CD4-positive, alpha-beta T cell treated with Interleukin-15 for 1 hour (primary cell): ENCODE measurements at regions not wholly inside any gene's neighbourhood (a gene's known extent, or its start where the extent isn't known, plus 50 kb on each side); places are given as distances from the start of the nearest gene placed in this dataset.

Experiments
- DNase-seq: peaks from one replicate; pipeline ENCODE4 v3.0.0-alpha.2; 2020

- no peak for DNase-seq
Measured at GRCh38 chr6:140602431-140603248, 1228.2 kb upstream of the CITED2 start.

- no peak for DNase-seq
Measured at GRCh38 chr6:140601021-140601808, 1226.8 kb upstream of the CITED2 start.

- DNase-seq = no peak
Measured at GRCh38 chr6:140599916-140600315, 1225.5 kb upstream of the CITED2 start.

DNA sequence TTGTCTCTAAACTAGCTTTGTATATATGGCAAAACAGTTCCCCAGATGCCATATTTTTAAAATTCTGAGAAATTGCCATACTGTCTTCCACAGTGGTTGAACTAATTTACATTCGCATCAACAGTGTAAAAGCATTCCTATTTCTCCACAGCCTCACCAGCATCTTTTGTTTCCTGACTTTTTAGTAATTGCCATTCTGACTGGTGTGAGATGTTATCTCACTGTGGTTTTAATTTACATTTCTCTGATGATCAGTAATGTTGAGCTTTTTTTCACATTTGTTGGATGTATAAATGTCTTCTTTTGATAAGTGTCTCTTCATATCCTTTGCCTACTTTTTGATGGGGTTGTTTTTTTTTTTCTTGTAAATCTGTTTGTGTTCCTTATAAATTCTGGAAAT, 1222.7 kb upstream of the CITED2 start:
- DNase-seq = no peak

GRCh38 chr6:140594806-140595128, 1220.3 kb upstream of the CITED2 start:
- no peak for DNase-seq

GRCh38 chr6:140592877-140593276, 1218.4 kb upstream of the CITED2 start:
- no peak for DNase-seq

DNA sequence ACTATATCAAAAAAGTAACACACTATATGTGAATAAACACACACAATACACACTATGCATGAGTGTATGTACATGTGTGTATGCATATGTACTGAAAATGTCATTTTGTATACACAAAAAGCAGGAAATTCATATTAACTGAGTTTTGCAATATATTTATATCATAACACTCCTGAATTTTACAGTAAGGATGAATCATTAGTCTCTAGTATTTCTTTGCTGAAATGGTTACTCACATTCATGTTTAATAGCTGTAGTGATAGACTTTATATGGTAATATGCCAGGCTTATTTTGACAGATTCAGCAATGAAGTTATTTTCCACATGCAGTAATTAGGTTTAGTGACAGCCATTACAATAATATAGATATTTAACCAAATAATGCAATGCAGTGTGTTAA, 1216.2 kb upstream of the CITED2 start:
- DNase-seq = no peak

GRCh38 chr6:140586426-140587061, 1212.1 kb upstream of the CITED2 start:
- DNase-seq = no peak

DNA sequence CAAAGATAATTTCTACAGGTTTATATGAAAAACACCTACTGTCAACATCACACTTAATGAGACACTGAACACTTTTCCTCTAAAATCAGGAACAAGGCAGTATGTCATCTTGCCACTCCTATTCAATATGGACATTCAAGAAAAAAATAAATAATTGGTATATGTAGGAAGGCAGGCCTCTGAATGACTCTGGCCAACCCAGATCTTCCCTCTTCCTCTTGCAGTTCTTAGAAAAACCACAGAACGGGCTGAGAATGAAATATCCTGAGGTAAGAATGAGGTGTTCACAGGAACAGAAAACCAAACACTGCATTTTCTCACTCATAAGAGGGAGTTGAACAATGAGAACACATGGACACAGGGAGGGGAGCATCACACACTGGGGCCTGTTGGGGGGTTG, 1207.2 kb upstream of the CITED2 start:
- DNase-seq = no peak

GRCh38 chr6:140579918-140580317, 1205.5 kb upstream of the CITED2 start:
- no peak for DNase-seq

DNA sequence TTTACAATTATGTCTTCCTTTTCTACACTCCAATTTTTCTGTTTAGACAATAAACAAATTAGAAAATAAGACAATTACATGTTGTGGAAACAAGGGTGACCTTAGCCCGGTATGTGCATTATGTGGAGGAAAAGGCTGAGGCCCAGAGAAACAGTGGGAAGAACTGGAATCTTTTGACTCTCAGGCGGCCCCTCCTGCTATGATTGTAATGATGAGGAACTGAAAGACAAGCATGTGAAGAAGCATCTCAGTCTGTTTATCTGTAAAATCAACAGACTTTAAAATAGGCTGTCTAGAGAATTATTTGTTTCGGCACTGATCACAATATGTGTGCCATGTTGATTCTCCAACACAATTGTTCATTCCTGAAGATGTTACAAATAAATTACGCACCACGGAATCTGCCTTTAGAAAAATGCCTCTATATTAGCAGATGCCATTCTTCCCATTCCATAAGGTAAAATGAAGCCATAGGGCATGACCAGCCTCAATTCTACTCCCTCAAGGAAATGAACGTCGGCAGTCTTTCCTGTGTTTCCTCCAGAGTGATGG, 1201.6 kb upstream of the CITED2 start:
- DNase-seq = no peak

GRCh38 chr6:140572867-140573266, 1198.4 kb upstream of the CITED2 start:
- no peak for DNase-seq

- no peak for DNase-seq
Measured at GRCh38 chr6:140572129-140572528, 1197.7 kb upstream of the CITED2 start.

GRCh38 chr6:140571145-140571544, 1196.7 kb upstream of the CITED2 start:
- no peak for DNase-seq

GRCh38 chr6:140567466-140567865, 1193.0 kb upstream of the CITED2 start:
- DNase-seq = no peak

GRCh38 chr6:140566781-140567277, 1192.4 kb upstream of the CITED2 start:
- no peak for DNase-seq

GRCh38 chr6:140563728-140564127, 1189.3 kb upstream of the CITED2 start:
- no peak for DNase-seq

DNA sequence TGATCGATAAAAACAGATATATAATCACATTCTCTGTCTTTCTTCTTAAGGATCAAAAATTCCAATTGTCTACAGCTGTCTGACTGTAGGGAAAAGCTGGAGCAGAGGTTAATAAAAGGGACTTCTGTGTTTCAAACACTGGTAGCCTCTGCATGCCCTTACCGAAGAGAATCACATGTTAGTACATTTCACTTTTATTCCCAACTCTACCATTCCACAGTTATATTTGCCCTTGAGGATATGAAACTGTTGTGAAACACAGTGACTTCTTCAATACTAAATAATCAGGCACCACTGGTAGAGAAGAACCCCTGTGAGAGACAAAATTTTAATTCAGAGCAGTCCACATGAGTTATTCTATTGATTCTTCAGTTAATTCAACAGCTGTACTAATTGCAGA, 1187.3 kb upstream of the CITED2 start:
- DNase-seq = no peak

GRCh38 chr6:140560671-140561070, 1186.2 kb upstream of the CITED2 start:
- DNase-seq = no peak

DNA sequence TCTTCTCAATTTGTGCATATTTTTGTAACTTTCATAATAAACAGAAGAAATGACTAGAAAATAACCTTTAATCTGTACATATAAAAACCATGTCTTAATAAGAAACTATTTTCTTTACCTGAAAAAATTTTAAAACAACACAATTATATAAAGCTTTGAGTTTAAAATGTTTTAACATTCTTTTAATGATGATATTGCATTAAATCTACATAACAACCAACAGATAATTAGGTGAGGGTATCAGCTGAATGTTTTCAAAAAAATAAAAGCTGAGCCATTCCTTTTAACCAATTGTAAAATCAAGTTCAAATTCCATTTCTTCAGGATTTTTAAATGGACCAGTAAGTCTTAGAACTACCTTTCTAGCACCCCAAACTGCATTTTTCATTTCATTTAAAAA, 1185.0 kb upstream of the CITED2 start:
- DNase-seq = no peak

DNA sequence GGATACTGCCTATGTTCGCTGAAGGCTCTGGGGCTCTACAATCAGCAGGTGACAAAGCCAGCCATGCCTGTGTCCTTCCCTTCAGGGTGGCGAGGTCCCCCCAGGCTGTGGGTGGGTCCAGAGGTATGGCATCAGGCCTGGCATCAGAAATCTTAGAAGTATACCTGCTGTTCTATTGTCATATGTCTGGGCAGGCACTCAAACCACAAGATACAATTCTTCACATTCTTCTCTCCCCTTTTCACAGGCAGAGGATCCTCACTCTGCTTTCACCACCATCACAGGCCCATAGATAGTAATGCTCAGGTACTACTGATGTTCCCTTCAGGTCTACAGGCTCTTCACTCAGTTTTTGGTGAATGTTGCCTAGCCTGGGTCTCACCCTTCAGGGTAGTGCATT, 1180.0 kb upstream of the CITED2 start:
- no peak for DNase-seq

DNA sequence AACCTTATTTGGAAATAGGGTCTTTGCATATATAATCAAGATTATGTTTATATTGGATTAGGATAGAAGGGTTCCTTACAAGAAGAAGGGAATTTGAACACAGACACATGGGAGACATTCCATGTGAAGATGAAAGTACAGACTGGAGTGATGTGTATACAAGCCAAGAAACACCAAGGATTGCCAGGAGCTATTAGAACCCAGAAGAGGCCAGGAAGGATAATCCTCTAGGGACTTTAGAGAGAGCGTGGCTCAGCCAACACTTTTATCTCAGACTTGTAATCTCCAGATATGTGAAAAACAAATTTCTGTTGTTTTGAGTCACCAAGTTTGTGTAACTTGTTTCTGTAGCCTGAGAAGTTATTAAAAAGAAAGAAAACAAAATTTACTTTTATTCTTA, 1173.9 kb upstream of the CITED2 start:
- DNase-seq = no peak

GRCh38 chr6:140546640-140547039, 1172.2 kb upstream of the CITED2 start:
- no peak for DNase-seq

GRCh38 chr6:140544431-140544830, 1170.0 kb upstream of the CITED2 start:
- no peak for DNase-seq
